MCF 10A (cell line): ENCODE measurements at regions not wholly inside any gene's neighbourhood (a gene's known extent, or its start where the extent isn't known, plus 50 kb on each side); places are given as distances from the start of the nearest gene placed in this dataset.

Experiments used
- BruUV-seq: library from RNA; stranded (reverse); fragments of 400-500 nt; replicated peaks from 2 replicates; lab custom pipeline; 2021; lab: Mats Ljungman, UMichigan
- CTCF ChIA-PET: fragments of 300-600 bp; sonication (Branson Sonifier 250); formaldehyde crosslinking; extraction: SDS; loops from one replicate; lab custom pipeline; 2021; ENCODE audit warnings: antibody characterized with exemption, inconsistent platforms; lab: Yijun Ruan, JAX
- POLR2A ChIA-PET: fragments of 300-600, 350-650 bp; sonication (Branson Sonifier 250); formaldehyde crosslinking; extraction: SDS; loops from one replicate; lab custom pipeline; 2020; ENCODE audit warnings: antibody characterized with exemption, inconsistent platforms; lab: Yijun Ruan, JAX
- DNase-seq: peaks from one replicate; pipeline ENCODE4 v3.0.0-alpha.2; 2018; ENCODE audit not compliant: unreplicated experiment
- H3K27ac Mint-ChIP-seq: one replicate; pipeline ENCODE4 v1.8.0; 2022; ENCODE audit warnings: mild to moderate bottlenecking, low read depth, mixed read lengths; ENCODE audit not compliant: unreplicated experiment
- H3K27me3 Mint-ChIP-seq: one replicate; pipeline ENCODE4 v1.8.0; 2022; ENCODE audit warnings: mixed read lengths; ENCODE audit not compliant: insufficient read depth, unreplicated experiment
- H3K36me3 Mint-ChIP-seq: one replicate; pipeline ENCODE4 v1.8.0; 2022; ENCODE audit warnings: mild to moderate bottlenecking, moderate library complexity, mixed read lengths; ENCODE audit not compliant: insufficient read depth, unreplicated experiment
- H3K4me1 Mint-ChIP-seq: one replicate; pipeline ENCODE4 v1.8.0; 2022; ENCODE audit warnings: mixed read lengths; ENCODE audit not compliant: insufficient read depth, unreplicated experiment
- H3K4me3 Mint-ChIP-seq: one replicate; pipeline ENCODE4 v1.8.0; 2022; ENCODE audit warnings: mild to moderate bottlenecking, moderate library complexity, mixed read lengths; ENCODE audit not compliant: unreplicated experiment
- H3K9me3 Mint-ChIP-seq: one replicate; pipeline ENCODE4 v1.8.0; 2022; ENCODE audit warnings: mixed read lengths; ENCODE audit not compliant: unreplicated experiment
- intact Hi-C: fragments of 100-400 bp; cut with micrococcal nuclease; formaldehyde crosslinking; loops from 2 replicates; pipeline ENCODE4 v1.14.1; 2022
- TF ChIP-seq, protein P1 (sequence below): fragments of 200-600 bp; IDR thresholded peaks from one replicate; pipeline ENCODE4 v1.8.0; 2022; ENCODE audit warnings: antibody characterized with exemption, mild to moderate bottlenecking; ENCODE audit not compliant: unreplicated experiment

- POLR2A ChIA-PET = no interaction called here
- no peaks in the 10 kb centered on the region for H3K27me3 Mint-ChIP-seq
- CTCF ChIA-PET = interaction anchor here (0.6 kb wide), 1 partner anchor 93 kb away, joined by 3 read pairs; no protein-coding TSS in a partner anchor
- H3K4me3 Mint-ChIP-seq = no peak overlapping the region
- H3K9me3 Mint-ChIP-seq = peaks cover 24% of the 10 kb centered on the region
- no peaks in the 10 kb centered on the region for H3K4me1 Mint-ChIP-seq
- intact Hi-C loops = no loop called here
- BruUV-seq = no TSS peak
- no peak overlapping the region for H3K27ac Mint-ChIP-seq
- H3K36me3 Mint-ChIP-seq = no peaks in the 10 kb centered on the region
- no peak for DNase-seq
- TF ChIP-seq, protein P1, sequence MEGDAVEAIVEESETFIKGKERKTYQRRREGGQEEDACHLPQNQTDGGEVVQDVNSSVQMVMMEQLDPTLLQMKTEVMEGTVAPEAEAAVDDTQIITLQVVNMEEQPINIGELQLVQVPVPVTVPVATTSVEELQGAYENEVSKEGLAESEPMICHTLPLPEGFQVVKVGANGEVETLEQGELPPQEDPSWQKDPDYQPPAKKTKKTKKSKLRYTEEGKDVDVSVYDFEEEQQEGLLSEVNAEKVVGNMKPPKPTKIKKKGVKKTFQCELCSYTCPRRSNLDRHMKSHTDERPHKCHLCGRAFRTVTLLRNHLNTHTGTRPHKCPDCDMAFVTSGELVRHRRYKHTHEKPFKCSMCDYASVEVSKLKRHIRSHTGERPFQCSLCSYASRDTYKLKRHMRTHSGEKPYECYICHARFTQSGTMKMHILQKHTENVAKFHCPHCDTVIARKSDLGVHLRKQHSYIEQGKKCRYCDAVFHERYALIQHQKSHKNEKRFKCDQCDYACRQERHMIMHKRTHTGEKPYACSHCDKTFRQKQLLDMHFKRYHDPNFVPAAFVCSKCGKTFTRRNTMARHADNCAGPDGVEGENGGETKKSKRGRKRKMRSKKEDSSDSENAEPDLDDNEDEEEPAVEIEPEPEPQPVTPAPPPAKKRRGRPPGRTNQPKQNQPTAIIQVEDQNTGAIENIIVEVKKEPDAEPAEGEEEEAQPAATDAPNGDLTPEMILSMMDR = no peak
These were observed 79.1 kb upstream of the APOOL start for GRCh38 chrX:84924624-84925023.

GRCh38 chrX:84932814-84933213, 70.9 kb upstream of the APOOL start:
- no peak for DNase-seq
- Mint-ChIP-seq H3K4me1 (no peaks in the 10 kb centered on the region), H3K9me3 (no peaks in the 10 kb centered on the region), H3K4me3 (no peak overlapping the region), H3K27me3 (no peaks in the 10 kb centered on the region), H3K36me3 (no peaks in the 10 kb centered on the region), H3K27ac (no peak overlapping the region)
- TF ChIP-seq, protein P1 = no peak
- no TSS peak for BruUV-seq
- ChIA-PET CTCF (no interaction called here), POLR2A (no interaction called here)
- intact Hi-C loops = no loop called here

DNA sequence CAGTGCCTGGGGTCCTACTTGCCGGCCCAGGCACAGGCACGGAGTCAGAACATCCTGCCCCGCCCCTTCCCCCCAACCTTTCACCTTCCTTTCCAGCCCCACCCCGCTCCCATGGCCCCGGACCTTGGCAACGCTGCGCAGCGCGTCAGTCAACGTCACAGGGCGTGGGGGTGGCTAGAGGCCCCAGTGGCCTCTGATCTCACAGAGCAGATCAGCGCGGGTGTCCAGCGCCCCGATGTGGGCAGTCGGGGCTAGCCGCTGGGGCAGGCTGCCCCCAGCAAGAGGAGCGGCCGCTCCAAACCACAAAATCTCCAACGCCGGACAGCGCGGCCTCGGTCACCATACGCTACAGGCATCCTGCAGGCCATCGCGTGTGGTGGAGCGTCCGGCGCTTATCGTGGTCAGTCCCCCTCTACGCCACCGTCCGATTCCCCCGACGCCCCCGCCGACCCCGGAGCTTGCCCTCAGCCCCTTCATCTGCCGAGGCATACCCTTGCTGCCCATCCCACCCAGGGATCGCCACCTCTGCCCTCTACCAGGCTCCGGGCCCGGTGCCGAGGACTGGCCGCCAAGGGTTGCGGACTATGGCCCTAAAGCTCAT, 69.6 kb upstream of the APOOL start:
- Mint-ChIP-seq H3K27ac (no peak overlapping the region), H3K9me3 (no peaks in the 10 kb centered on the region), H3K27me3 (no peaks in the 10 kb centered on the region), H3K36me3 (no peaks in the 10 kb centered on the region), H3K4me1 (no peaks in the 10 kb centered on the region), H3K4me3 (no peak overlapping the region)
- no peak for DNase-seq
- no TSS peak for BruUV-seq
- ChIA-PET CTCF (interaction anchor here (0.7 to 1.1 kb wide), 2 partner anchors 15 to 31 kb away, joined by 3 to 4 read pairs; no protein-coding TSS in a partner anchor), POLR2A (no interaction called here)
- TF ChIP-seq, protein P1 = no peak
- intact Hi-C loops = no loop called here
